BLaER1 (cell line): ENCODE measurements at regions not wholly inside any gene's neighbourhood (a gene's known extent, or its start where the extent isn't known, plus 50 kb on each side); places are given as distances from the start of the nearest gene placed in this dataset.
"Not testable (repeated sequence)": the region's sequence is repeated elsewhere in the genome, so short reads cannot be mapped to it uniquely, and the experiment has no call there.

Experiments
- H3K27ac ChIP-seq: shearing (Covaris generic); formaldehyde crosslinking; 2 replicates; pipeline ENCODE4 v1.8.1; 2022
- H3K27me3 ChIP-seq: shearing (Covaris generic); formaldehyde crosslinking; 2 replicates; pipeline ENCODE4 v1.8.1; 2022
- H3K36me3 ChIP-seq: shearing (Covaris generic); formaldehyde crosslinking; 2 replicates; pipeline ENCODE4 v1.8.1; 2022
- H3K4me1 ChIP-seq: shearing (Covaris generic); formaldehyde crosslinking; 2 replicates; pipeline ENCODE4 v1.8.1; 2022
- H3K4me2 ChIP-seq: shearing (Covaris generic); formaldehyde crosslinking; 2 replicates; pipeline ENCODE4 v1.8.1; 2022
- H3K4me3 ChIP-seq: shearing (Covaris generic); formaldehyde crosslinking; 2 replicates; pipeline ENCODE4 v1.8.1; 2022
- H3K9ac ChIP-seq: shearing (Covaris generic); formaldehyde crosslinking; 2 replicates; pipeline ENCODE4 v1.8.1; 2022
- H3K9me3 ChIP-seq: shearing (Covaris generic); formaldehyde crosslinking; 2 replicates; pipeline ENCODE4 v1.8.1; 2022
- H4K20me1 ChIP-seq: shearing (Covaris generic); formaldehyde crosslinking; 2 replicates; pipeline ENCODE4 v1.8.1; 2022
- Cebpa-rat ChIP-seq: shearing (Covaris generic); IDR thresholded peaks from 2 replicates; pipeline ENCODE4 v1.8.1; 2022

- not testable (repeated sequence) for H3K36me3 ChIP-seq, H3K9ac ChIP-seq, H4K20me1 ChIP-seq, H3K4me2 ChIP-seq, H3K27ac ChIP-seq, H3K4me3 ChIP-seq, H3K27me3 ChIP-seq
- Histone ChIP-seq H3K9me3 (peaks cover 14% of the 10 kb centered on the region), H3K4me1 (peaks cover 13% of the 10 kb centered on the region)
Measured at GRCh38 chr6:4725136-4725760, 51.0 kb upstream of the CDYL start.

- peaks cover 13% of the 10 kb centered on the region for H3K4me1 ChIP-seq
- peaks cover 14% of the 10 kb centered on the region for H3K9me3 ChIP-seq
- H4K20me1 ChIP-seq, H3K4me2 ChIP-seq, H3K9ac ChIP-seq, H3K4me3 ChIP-seq, H3K27me3 ChIP-seq, H3K27ac ChIP-seq, H3K36me3 ChIP-seq: not testable (repeated sequence)
Measured at GRCh38 chr6:4724727-4725126, 51.5 kb upstream of the CDYL start.

GRCh38 chr6:4723383-4723782 is 52.8 kb upstream of the CDYL start:
- Histone ChIP-seq H3K9ac (no peak overlapping the region), H3K4me2 (no peak overlapping the region), H3K4me1 (peaks cover 13% of the 10 kb centered on the region), H3K27me3 (no peaks in the 10 kb centered on the region), H3K27ac (no peak overlapping the region), H3K4me3 (no peak overlapping the region), H3K9me3 (peaks cover 14% of the 10 kb centered on the region), H4K20me1 (no peaks in the 10 kb centered on the region), H3K36me3 (no peaks in the 10 kb centered on the region)
- no peak for TF ChIP-seq Cebpa-rat

- H3K27ac ChIP-seq, H3K4me2 ChIP-seq, H4K20me1 ChIP-seq, H3K4me1 ChIP-seq, H3K4me3 ChIP-seq, H3K36me3 ChIP-seq, H3K27me3 ChIP-seq, H3K9ac ChIP-seq: not testable (repeated sequence)
- H3K9me3 ChIP-seq, result peaks cover 14% of the 10 kb centered on the region
Measured at GRCh38 chr6:4721368-4721767, 54.8 kb upstream of the CDYL start.

- Histone ChIP-seq H3K27me3 (no peaks in the 10 kb centered on the region), H4K20me1 (no peaks in the 10 kb centered on the region), H3K9ac (no peak overlapping the region), H3K9me3 (0 out of 2 replicates have a peak, but pooled peaks cover under 1% of the 10 kb centered on the region), H3K36me3 (no peaks in the 10 kb centered on the region), H3K4me2 (no peak overlapping the region), H3K4me1 (0 out of 2 replicates have a peak, but pooled peaks cover 7% of the 10 kb centered on the region), H3K4me3 (no peak overlapping the region), H3K27ac (no peak overlapping the region)
- no peak for TF ChIP-seq Cebpa-rat
Measured at GRCh38 chr6:4719491-4719890, 56.7 kb upstream of the CDYL start.

- Histone ChIP-seq H3K27ac (no peak overlapping the region), H3K9ac (no peak overlapping the region), H3K4me3 (no peak overlapping the region), H3K4me2 (no peak overlapping the region), H3K4me1 (0 out of 2 replicates have a peak, but pooled peaks cover 7% of the 10 kb centered on the region), H3K9me3 (no peaks in the 10 kb centered on the region), H3K36me3 (no peaks in the 10 kb centered on the region), H3K27me3 (no peaks in the 10 kb centered on the region), H4K20me1 (no peaks in the 10 kb centered on the region)
- no peak for TF ChIP-seq Cebpa-rat
Measured at GRCh38 chr6:4717856-4718255, 58.3 kb upstream of the CDYL start.

GRCh38 chr6:4717124-4717523 is 59.1 kb upstream of the CDYL start:
- Histone ChIP-seq H3K9me3 (no peaks in the 10 kb centered on the region), H3K9ac (no peak overlapping the region), H3K4me2 (no peak overlapping the region), H3K36me3 (no peaks in the 10 kb centered on the region), H4K20me1 (no peaks in the 10 kb centered on the region), H3K27me3 (no peaks in the 10 kb centered on the region), H3K4me3 (no peak overlapping the region), H3K4me1 (0 out of 2 replicates have a peak, but pooled peaks cover 7% of the 10 kb centered on the region), H3K27ac (no peak overlapping the region)
- no peak for TF ChIP-seq Cebpa-rat

- no peak for TF ChIP-seq Cebpa-rat
- Histone ChIP-seq H3K27ac (no peak overlapping the region), H3K9me3 (no peaks in the 10 kb centered on the region), H4K20me1 (no peaks in the 10 kb centered on the region), H3K36me3 (no peaks in the 10 kb centered on the region), H3K4me1 (no peaks in the 10 kb centered on the region), H3K9ac (no peak overlapping the region), H3K4me2 (no peak overlapping the region), H3K27me3 (no peaks in the 10 kb centered on the region), H3K4me3 (no peak overlapping the region)
Measured at GRCh38 chr6:4714961-4715501, 61.2 kb upstream of the CDYL start.

GRCh38 chr6:4712291-4712690 is 63.9 kb upstream of the CDYL start:
- Histone ChIP-seq H3K4me3 (no peak overlapping the region), H3K27ac (no peak overlapping the region), H3K9ac (no peak overlapping the region), H3K4me1 (no peaks in the 10 kb centered on the region), H3K9me3 (0 out of 2 replicates have a peak, but pooled peaks cover 3% of the 10 kb centered on the region), H3K27me3 (no peaks in the 10 kb centered on the region), H3K4me2 (no peak overlapping the region), H4K20me1 (no peaks in the 10 kb centered on the region), H3K36me3 (no peaks in the 10 kb centered on the region)
- no peak for TF ChIP-seq Cebpa-rat

- H3K4me2 ChIP-seq, result no peak overlapping the region
Measured at GRCh38 chr6:4707011-4707410, 69.2 kb upstream of the CDYL start.

GRCh38 chr6:4705809-4706208 is 70.4 kb upstream of the CDYL start:
- no peaks in the 10 kb centered on the region for H3K4me1 ChIP-seq
- no peak overlapping the region for H3K4me2 ChIP-seq
- no peak overlapping the region for H3K4me3 ChIP-seq
- no peak overlapping the region for H3K9ac ChIP-seq
- no peaks in the 10 kb centered on the region for H3K36me3 ChIP-seq
- H3K9me3 ChIP-seq, result 0 out of 2 replicates have a peak, but pooled peaks cover 4% of the 10 kb centered on the region
- TF ChIP-seq Cebpa-rat, result no peak
- no peaks in the 10 kb centered on the region for H3K27me3 ChIP-seq
- H3K27ac ChIP-seq, result no peak overlapping the region
- H4K20me1 ChIP-seq, result no peaks in the 10 kb centered on the region

More at GRCh38 chr6:4707011-4707410, 69.2 kb upstream of the CDYL start:
- H4K20me1 ChIP-seq, result no peaks in the 10 kb centered on the region
- no peak overlapping the region for H3K9ac ChIP-seq
- no peak overlapping the region for H3K27ac ChIP-seq
- no peaks in the 10 kb centered on the region for H3K4me1 ChIP-seq
- H3K36me3 ChIP-seq, result no peaks in the 10 kb centered on the region
- H3K4me3 ChIP-seq, result no peak overlapping the region
- no peaks in the 10 kb centered on the region for H3K27me3 ChIP-seq
- TF ChIP-seq Cebpa-rat, result no peak
- 0 out of 2 replicates have a peak, but pooled peaks cover 4% of the 10 kb centered on the region for H3K9me3 ChIP-seq
